Activated CD4-positive, alpha-beta T cell treated with anti-CD3 and anti-CD28 coated beads, Interleukin-10, Interleukin-2, amounts not matched to agents 100 ng/mL and 50 ng/mL, durations not matched to agents 16 hours and 8 hours (primary cell): ENCODE measurements at regions not wholly inside any gene's neighbourhood (a gene's known extent, or its start where the extent isn't known, plus 50 kb on each side); places are given as distances from the start of the nearest gene placed in this dataset.

Experiments used
- DNase-seq: peaks from one replicate; pipeline ENCODE4 v3.0.0-alpha.2; 2020

DNA sequence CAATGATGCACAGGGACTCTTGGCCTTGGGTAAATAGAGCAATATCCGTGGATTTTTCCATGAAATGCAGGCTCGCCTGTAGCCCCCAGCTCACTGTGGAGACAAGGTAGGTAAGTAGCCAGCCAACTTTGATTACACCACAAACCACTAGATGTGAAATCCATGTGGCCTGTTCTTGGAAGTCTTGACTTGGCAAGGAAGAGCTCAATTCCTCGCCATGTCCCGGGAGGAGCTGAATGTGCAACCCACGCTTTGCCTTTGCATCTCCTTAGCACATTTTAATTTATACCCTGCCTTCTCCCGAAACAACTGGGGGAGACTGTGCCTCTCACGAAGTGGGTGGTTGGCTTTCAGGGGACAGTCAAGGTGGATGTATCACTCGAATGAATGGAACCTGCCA is 347.7 kb upstream of the MKI67 start:
- DNase-seq: no peak

DNA sequence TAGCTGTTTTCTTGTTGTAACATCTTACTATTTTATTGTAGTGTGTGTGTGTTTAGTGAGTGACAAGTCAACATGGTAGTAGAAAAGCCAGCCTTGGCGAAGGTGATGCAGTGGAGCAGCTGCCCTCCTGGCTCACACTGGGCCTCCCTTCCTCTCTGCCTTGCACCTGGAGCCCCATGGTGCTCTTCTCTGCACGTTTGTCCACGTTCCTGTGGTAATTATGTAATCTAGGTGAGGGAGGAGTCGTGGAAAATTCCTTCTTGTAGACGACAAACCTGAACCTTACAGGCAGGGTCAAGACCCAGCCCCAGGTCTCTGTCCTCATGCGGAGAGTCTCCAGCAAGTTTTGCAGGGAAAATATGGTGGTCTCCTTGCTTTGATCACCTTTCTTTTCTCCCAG is 348.3 kb upstream of the MKI67 start:
- DNase-seq: no peak

DNA sequence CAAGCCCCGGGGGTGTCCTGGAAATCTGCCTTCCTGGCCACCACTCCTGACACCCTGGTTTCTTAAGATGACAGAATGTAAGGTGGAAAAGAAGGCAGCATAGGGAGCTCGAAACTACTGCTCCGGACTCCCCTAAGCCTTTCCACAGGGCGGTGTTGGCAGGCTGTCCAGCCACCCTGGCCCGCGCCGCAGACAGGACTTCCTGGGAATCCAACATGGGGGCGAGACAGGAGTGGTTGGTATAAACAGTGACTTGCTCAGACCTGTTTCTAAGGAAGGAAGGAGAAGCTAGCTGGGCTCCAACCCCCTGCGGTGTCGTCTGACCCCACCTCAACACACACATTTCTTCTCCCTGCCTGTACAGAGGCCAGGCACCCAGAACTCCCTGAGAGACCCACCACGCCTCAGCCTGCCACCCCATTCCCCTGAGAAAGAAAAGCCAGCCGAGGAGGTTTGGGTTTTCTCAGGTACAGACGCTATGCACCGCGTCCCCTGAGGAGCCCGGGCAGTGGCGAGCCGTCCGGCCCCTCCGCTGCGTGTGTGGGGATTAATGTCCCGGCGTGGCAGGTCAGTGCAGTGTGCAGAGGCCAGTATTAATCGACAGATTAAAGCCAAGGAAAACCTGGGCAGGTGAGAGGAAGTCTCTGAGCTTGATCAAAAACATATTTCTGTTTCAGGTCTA is 349.6 kb upstream of the MKI67 start:
- DNase-seq: no peak

DNA sequence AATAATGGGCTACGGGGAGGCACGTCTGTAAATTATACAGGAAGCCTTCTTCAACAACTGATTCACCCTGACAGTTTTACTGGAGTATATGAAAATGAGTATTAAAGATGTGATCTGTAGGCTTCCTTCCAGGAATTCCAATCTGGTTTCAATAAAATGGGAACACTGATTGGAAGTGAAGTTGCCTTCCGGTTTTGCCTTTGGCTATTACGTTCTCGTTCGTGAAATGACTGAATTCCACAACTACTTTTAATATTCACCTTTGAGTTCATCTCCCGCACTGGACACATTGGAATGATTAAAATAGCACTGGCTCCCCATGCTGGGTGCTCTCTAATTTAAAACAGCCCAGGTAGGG is 350.1 kb upstream of the MKI67 start:
- DNase-seq: no peak

DNA sequence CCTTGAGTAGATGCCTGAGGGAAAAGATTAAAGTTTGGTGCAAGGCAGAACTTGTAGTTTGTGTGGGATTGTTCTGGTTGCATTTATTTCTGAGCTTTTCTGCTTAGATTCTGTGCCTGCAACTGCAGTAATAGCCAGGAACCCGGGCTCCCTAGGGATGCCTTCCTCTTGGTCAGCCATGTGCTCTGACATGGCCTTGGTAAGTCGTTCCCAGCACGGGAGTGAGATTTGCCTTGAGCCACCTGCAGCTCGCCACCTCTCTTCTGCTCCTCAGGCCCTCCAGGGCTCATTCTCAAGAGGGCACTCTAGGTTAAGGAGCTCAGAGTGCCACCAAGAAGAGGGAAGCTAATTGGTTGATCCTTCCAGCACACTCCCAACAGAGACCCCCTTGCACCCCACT is 350.6 kb upstream of the MKI67 start:
- DNase-seq: no peak

DNA sequence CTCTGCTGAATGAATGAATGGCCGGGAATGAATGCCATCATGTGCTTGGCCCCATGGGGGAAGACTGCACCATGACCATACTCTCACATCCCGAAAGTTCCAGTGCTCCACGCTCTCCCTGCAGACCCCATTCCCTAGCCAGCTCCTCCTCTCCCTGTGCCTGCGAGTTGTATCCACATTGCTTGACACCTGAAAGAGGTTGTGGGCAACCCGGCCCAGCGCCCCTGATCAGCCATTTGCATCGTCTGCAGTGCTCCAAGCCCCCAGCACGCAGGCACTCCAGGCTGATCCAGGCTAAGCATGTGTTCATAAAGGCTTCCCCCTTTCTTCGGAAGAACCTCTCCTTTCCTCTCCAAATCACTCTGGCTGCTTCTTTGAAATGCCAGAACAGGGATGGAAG is 354.4 kb upstream of the MKI67 start:
- DNase-seq: no peak

DNA sequence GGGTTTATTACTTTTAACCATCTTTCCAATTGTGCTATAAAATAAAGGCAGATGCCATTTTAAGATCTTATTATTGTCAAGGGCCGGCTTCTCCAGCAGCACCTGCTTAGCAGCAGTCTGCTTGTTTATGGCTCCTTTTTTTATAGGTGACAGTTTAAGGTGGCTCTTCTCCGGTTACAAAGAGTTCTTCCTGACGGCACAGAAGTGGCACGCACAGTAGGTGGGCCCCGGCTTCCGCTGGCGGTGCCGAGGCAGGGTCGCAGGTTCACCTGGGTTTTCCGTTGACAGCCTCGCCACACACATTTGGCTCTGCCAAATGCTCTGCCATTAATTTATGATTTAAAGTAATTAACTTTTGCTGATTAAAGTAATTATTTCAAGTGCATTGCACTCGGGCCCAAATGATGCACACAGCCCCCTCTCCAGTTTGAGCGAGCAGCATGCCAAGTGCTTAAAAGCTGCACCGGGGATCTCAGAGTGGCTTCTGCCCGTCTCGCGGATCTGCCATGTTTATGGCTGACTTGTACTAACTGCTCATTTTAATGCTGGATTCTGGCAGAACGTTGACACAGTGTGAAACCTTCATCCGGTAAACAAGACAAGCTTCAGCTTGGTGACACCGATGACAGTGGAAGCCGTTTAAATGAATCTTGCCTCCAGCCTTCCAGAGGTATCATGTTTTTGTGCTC is 355.1 kb upstream of the MKI67 start:
- DNase-seq: no peak

DNA sequence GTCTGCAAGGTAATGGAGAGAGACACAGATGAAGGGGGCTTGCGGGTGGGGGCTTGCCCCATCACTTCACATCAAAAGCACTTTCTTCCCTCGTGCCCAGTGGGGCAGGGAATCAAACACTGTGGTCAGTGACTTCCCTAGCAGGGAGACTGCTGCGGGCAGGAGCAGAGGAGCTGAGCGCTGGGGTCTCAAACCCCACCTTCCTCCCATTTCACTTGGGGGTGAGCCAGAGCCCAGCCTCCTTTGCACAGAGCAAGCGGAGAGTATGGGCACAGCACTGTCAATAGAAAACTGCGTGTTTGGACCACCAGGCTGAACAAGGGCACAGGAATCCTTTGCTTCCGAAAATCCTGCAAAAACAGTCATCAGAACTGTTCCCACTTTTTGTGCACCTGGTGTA is 355.8 kb upstream of the MKI67 start:
- DNase-seq: no peak

DNA sequence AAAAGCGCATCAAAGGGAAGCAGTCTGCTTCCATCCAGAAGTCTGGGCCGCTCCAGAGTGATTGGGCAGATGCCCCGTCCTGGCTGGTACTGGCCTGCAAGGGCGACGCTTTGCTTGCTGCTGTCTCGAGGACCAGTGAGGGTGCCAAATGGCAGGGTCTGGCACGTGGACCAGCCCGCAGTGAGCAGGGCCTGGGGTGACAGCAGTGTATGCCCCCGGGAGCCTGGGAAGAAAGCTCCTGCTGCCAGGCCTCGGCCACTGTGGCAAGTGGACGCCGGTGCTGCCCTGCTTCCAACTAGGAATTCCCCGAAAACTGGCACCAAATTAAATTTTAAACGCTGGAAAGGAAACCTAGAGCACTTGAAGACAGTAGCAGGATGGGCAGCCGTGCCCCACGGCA is 357.0 kb upstream of the MKI67 start:
- DNase-seq: no peak

DNA sequence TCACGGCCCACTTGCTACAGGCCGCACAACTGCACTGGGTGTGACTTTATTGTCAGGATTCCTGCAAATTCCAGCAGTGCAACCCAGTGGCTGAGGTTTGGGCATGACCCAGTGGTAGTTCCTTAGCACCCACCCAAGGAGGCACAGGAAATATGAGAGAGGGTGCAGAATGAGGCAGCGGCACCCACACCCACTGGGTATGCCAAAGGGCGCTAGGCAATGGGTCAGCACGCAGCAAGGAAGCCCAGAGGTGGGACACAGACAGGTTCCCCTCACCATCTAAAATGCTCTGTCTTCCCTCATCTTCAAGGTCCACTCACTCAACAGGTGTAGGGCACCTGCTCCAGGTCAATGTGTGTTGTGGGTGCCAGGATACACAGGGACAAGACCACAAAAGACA is 357.8 kb upstream of the MKI67 start:
- no peak for DNase-seq

DNA sequence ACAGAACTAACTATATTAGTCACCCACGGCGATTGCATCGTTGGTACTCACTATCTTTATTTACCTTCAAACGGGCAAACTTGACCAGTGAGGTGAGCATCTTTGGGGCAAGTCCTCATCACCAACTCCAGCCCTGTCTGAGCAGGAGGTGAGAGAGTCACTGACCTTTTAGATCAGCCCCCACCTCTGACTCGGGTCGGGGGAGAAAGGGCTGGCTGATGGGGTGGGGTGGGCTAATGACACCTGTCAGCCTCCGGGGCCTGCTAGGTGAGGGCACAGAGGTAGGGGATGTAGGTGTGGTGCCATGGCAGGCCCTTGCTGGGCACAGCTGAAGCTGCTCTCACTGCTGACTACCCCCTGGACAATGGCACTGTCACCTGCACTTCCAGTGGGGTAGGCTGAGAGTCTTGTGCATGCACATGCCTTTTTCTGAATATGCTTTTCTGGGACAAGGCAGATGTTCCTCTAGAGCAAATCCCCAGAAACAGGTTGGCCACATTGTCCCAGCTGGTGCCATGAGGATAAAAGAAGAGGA is 359.5 kb upstream of the MKI67 start:
- no peak for DNase-seq

DNA sequence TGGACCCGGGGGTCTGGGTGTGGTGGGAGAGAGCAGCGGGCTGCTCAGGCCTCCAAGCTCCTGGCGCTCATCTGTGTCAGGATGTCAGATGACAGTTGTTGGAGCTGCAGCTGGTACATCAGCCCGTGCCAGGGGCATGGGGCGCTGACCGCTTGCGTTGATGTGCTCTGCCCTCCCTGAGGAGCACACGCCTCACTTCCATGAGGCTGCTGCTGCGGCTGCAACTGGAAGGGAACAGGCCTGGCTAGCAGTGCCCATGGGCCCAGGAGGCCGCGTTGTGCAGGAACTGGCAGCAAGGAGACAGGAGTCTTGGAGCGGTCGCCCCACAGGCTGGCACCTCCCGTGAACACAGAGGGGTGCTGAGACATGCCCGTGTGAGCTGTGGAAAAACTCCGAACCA is 361.3 kb upstream of the MKI67 start:
- DNase-seq: no peak

DNA sequence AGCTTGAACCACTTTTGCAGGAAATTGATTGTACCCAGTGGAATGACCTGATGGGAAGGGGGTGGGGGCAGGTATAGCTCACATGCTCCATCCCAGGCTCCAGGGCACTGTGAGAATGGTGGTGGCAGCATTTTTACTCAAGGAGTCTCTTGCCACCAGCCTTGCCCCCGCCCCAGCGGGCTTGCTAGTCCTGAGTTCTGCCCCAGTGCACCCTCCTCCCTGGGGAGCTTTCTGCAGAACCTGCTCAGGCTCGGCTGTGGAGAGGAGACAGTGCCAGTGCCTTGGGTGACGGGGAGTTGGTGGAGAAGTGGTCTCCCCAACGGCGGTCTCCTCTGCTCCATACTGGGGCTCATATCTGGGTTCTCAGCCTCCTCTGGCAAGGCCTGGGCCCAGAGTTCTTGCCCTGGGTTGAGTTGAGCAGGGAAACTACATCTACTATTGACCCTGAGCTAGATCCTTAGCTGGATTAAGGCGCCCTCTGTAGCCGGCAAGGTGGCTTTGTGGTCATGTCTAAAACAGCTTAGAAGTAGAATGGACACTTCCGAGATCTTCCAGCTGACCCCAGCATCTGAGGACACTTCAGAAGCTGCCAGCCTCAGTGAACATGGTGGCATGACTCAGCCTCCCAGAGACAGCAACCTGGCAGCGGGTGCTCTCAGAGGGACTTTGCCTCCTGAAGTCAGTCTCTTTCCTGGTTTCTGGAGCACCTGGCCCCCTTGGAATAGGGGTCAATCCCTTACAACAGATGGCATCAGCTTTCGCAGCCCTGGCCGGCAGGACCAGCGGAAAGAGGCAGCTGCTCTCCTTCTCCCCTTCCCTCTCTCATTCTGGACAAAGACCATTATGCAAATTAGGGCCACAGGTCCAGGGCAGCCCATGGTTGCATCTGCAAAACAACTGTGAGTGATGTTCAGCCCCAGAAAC is 363.4 kb upstream of the MKI67 start:
- DNase-seq: no peak

DNA sequence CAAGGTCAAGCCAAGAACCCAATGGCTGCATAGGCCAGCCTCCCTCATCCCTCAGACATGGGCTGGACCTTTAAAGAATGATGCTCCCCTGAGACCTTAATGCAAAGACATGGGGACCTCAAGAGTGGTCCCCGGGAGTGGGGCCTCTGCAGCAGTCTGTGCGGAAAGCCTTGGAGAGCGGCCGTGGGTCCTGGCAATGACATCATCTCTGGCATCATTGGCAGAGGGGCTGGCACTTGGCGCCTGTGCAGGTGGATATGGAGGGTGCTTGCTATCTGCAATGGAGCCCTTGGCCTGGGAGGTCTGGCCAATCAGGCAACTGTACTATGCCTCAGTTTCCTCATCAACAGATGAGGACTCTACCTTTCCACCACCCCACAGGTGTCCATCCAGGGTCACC is 365.5 kb upstream of the MKI67 start:
- DNase-seq: no peak

DNA sequence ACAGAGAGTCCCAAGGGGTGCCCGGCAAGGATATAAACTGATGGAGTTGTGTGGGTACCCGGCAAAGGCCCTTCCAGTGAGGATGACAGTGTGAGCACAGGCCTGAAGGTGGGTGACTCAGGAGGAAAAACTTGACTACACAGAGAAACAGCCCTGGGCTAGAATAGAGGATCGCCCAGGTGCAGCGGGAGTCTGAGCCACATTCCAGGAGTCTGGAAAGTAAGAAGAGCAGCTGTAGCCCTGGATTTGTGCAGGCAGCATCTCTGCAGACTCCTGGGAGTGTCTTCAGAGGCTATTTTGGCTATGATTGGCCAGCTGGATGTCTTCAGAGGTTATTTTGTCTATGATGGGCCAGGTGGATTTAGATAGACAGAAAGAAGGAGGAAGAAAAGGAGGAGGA is 367.6 kb upstream of the MKI67 start:
- no peak for DNase-seq

DNA sequence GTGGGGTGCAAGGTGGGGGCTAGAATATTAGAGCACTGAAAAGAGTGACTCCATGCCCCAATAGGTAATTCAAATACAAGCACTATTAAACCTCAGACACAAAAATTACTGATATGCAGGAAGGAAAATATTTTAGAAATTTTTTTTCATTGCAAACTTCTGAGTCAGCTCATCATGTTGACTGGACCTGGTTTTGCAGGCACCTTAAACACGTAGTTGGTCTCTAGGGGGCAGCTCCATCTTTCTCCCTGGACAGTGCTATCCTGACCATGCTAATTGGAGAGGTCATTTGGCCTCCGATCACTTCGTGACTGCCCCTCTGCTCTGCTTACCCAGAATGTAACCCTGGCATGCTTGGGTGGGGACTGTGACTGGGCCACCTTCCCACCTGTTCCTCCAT is 368.4 kb upstream of the MKI67 start:
- no peak for DNase-seq

DNA sequence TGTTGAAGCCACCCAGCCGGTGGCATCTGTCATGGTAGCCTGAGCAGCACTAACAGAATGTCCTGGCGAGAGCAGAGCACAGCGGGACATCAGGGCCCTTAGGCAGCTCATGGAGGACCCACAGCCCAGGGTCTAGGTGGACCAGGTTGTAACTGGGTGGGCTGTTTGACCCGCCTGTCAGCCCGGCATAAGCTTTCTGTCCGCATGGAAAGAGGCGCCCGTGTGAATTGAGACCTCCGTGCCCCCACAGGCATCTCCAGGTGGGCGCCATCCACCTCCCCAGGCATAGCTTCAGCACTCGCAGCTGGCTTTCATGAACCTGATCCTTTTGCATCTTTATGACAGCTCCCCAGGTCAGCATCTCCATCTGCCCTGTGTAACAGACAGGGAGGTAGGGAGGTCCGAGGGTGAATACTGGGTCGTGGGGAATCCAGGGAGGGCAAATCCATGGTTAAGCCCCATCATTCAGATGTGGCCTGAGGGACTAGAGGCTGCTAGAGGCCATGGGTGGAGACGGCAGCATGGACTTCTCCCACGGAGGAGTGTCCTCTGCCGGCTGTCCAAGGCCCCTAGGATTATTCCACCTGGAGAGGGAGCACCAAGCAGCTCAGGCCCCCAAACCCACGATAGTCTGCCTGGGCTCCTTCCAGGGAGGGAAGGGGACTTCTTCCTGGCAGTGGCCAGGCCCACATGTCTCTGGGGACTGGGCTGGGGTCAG is 371.6 kb upstream of the MKI67 start:
- no peak for DNase-seq

DNA sequence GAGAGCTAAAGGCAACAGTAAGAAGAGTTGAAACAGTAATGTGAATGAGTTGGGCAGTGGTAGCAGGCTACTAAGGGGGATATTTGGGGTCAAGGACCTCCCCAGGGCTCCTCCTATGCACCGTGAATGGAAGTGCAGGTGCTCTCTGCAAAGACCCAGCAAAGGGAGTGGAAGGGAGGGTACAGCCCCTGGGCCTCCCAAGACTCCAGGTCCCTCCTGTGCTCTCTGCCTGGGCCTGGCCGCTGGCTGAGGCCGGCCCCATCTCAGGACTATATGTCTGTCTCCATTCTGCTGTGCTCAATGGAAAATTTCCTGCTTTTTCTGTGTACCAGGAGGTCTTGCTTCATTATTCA is 372.1 kb upstream of the MKI67 start:
- no peak for DNase-seq

DNA sequence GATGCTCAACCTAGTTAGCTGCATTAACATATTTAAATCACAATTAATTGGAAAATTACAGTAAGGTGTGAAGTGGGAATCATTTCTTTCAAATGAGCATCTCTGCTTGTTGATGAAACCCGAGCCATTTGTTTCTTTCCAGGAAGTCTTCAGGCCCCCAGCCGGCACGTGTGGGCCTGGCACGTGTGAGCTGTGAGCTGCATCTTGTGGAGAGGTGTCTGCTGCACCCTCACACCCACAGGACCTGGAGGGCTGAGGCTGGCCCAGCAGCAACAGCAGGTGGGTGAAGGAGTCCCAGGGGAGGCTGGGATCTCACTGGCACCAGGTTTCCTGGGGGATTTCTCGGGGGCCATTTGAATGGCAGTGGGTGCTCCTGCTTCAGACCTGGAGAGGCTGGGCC is 372.5 kb upstream of the MKI67 start:
- no peak for DNase-seq

DNA sequence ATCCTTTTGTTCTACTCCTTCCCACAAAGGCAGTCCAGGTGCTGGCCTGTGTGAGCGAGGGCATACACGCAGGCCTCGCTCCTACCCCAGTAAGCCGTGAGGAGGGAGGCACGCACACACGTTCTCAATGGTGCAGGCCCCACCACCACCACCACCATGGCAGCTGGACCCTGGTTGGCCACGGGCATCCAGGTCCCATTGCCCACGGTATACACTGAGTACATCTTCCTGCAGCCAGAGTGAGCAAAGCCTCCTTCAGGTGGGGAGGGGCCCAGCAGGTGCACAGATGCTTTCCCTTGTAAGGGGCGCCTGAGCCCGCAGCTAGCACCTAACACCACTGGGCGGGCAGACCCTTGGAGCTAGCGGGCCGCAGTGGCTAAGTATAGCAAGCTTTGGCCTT is 373.3 kb upstream of the MKI67 start:
- DNase-seq: no peak

DNA sequence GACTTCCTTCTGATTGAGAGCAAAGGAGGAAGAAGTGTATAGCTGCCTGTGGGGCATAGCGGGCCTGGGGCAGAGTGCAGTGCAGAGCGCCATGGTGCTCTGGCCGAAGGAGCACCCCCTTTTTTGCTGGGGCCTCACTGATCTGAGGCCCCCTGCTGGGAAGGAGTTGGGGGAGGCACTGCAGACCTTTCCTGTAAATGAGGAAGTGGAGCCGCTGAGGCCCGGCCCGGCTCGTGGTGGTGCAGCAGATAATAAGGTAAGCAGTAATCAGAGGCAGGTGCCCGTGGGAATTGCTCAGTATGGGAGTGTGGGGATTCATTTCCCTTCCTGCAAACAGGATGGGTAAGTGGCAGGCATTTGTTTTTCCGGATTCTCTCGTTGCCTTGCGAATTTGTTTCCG is 373.7 kb upstream of the MKI67 start:
- no peak for DNase-seq

DNA sequence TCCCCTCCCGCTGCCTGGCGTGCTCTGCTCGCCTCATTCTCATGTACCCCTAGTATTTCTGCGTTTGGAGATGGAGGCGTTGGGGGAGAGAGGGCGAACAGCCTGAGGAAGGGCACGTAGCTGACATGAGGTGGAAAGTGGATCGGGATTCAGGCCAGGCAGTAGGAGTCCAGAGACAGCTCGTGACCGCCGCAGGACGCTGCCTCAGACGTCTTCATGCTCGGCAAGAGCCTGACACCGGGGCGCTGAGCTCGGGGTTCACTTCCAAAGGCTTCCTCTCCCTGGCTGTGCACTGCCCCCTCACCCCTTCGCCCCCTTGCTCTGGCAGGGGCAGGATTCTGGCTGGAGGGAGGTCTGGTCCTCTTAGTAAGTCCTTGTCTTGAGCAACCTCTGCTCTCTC is 374.4 kb upstream of the MKI67 start:
- no peak for DNase-seq

DNA sequence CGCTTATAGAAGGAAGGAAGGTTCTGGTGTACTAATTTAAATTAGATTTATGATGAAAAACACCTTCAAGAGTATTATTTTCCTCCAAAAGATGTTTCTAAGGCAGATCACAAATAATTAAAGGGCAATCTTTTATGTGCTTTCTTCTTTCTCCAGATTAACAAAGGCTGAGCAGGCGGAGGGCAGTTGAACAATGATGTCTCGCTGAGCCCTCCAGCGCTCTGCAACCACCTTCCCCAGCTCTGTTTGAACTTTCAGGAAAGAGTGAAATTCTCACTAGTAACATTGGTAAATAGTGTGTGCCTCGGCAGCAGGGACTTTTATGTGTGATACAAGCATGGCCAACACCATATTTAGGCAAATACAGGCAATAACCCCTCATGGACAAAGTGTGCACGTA is 379.1 kb upstream of the MKI67 start:
- no peak for DNase-seq
